Thyroid gland (tissue), 4 donors: ENCODE measurements at regions not wholly inside any gene's neighbourhood (a gene's known extent, or its start where the extent isn't known, plus 50 kb on each side); places are given as distances from the start of the nearest gene placed in this dataset.

Source experiments
- CTCF ChIP-seq, 6 experiments: fragments of 200-600 bp in 3 of 6; fragments of 450-650 bp in 3 of 6; sonication (generic) in 3 of 6; IDR thresholded peaks; one replicate each; pipeline ENCODE4 v1.5.1; 2016 to 2019; ENCODE audit warnings: antibody characterized with exemption in 6 of 6, mild to moderate bottlenecking in 2 of 6, inconsistent platforms in 1 of 6, moderate library complexity in 1 of 6
- POLR2A ChIP-seq, 2 donors: fragments of 450-650 bp; IDR thresholded peaks; one replicate each; pipeline ENCODE4 v1.6.1; 2017; ENCODE audit warnings: antibody characterized with exemption in 2 of 2, mild to moderate bottlenecking in 2 of 2, moderate library complexity in 1 of 2

- TF ChIP-seq POLR2A (IDR thresholded peaks at IDR 0.05) (no peak), CTCF (IDR thresholded peaks at IDR 0.05) (no peak)
Measured at GRCh38 chr15:37788767-37789396, 145.6 kb upstream of the TMCO5A start.
